ENCODE measurements at regions not wholly inside any gene's neighbourhood (a gene's known extent, or its start where the extent isn't known, plus 50 kb on each side); places are given as distances from the start of the nearest gene placed in this dataset.

- TF ChIP-seq, protein P1, sequence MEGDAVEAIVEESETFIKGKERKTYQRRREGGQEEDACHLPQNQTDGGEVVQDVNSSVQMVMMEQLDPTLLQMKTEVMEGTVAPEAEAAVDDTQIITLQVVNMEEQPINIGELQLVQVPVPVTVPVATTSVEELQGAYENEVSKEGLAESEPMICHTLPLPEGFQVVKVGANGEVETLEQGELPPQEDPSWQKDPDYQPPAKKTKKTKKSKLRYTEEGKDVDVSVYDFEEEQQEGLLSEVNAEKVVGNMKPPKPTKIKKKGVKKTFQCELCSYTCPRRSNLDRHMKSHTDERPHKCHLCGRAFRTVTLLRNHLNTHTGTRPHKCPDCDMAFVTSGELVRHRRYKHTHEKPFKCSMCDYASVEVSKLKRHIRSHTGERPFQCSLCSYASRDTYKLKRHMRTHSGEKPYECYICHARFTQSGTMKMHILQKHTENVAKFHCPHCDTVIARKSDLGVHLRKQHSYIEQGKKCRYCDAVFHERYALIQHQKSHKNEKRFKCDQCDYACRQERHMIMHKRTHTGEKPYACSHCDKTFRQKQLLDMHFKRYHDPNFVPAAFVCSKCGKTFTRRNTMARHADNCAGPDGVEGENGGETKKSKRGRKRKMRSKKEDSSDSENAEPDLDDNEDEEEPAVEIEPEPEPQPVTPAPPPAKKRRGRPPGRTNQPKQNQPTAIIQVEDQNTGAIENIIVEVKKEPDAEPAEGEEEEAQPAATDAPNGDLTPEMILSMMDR (IDR thresholded peaks at IDR 0.05; ENCODE audit: poor library complexity, severe bottlenecking): no peak
- TF ChIP-seq POLR2AphosphoS5 (IDR thresholded peaks at IDR 0.05) (no peak), MXI1 (conservative IDR thresholded peaks at IDR 0.05; ENCODE audit: poor library complexity, severe bottlenecking) (no peak), TAF1 (IDR thresholded peaks at IDR 0.05; ENCODE audit: low read depth) (no peak), REST (IDR thresholded peaks at IDR 0.05; ENCODE audit: borderline replicate concordance) (no peak), EP300 (conservative IDR thresholded peaks at IDR 0.05; ENCODE audit: poor library complexity, severe bottlenecking) (no peak), SMC3 (conservative IDR thresholded peaks at IDR 0.05; ENCODE audit: poor library complexity) (no peak), RAD21 (conservative IDR thresholded peaks at IDR 0.05) (no peak)
These were observed 191.1 kb upstream of the DDI1 start for GRCh38 chr11:103845331-103845730.
